Astrocyte (in vitro differentiated cells and primary cell): ENCODE measurements at regions not wholly inside any gene's neighbourhood (a gene's known extent, or its start where the extent isn't known, plus 50 kb on each side); places are given as distances from the start of the nearest gene placed in this dataset.

ENCODE experiments used
- CTCF ChIP-seq: IDR thresholded peaks from 2 replicates; pipeline ENCODE4 v1.5.1; 2011; ENCODE audit warnings: low read depth, mild to moderate bottlenecking, inconsistent platforms, low read length, moderate library complexity; ENCODE audit not compliant: insufficient read depth
- EZH2 ChIP-seq: IDR thresholded peaks from 2 replicates; pipeline ENCODE4 v1.6.1; 2012; ENCODE audit warnings: mild to moderate bottlenecking, low read length, inconsistent platforms; ENCODE audit not compliant: insufficient read depth

GRCh38 chr3:8001712-8002111, 499.9 kb upstream of the LMCD1 start:
- TF ChIP-seq CTCF (no peak), EZH2 (no peak)
